OCI-LY7 (cell line): ENCODE measurements at regions not wholly inside any gene's neighbourhood (a gene's known extent, or its start where the extent isn't known, plus 50 kb on each side); places are given as distances from the start of the nearest gene placed in this dataset.

Experiments used
- BruUV-seq: library from RNA; stranded (reverse); fragments of 400-500 nt; replicated peaks from 2 replicates; lab custom pipeline; 2021; lab: Mats Ljungman, UMichigan
- CTCF ChIA-PET: fragments of 300-600 bp; sonication (Branson Sonifier 250); formaldehyde crosslinking; loops from one replicate; lab custom pipeline; 2022; ENCODE audit warnings: antibody characterized with exemption; ENCODE audit not compliant: unreplicated experiment; lab: Charles Lee
- POLR2A ChIA-PET: fragments of 300-600 bp; sonication (Branson Sonifier 250); formaldehyde crosslinking; loops from one replicate; lab custom pipeline; 2022; ENCODE audit warnings: antibody characterized with exemption; lab: Charles Lee
- DNase-seq: peaks from one replicate; pipeline ENCODE4 v3.0.0-alpha.2; 2015; ENCODE audit warnings: low spot score
- H2AFZ ChIP-seq: fragments of 200-600 bp; sonication (generic), shearing (Covaris generic); 2 replicates; pipeline ENCODE4 v1.6.1; 2014; ENCODE audit warnings: mild to moderate bottlenecking, antibody characterized with exemption, low read length, moderate library complexity
- H3K27ac ChIP-seq: fragments of 200-600 bp; sonication (generic); 2 replicates; pipeline ENCODE4 v1.5.1; 2014; ENCODE audit warnings: mixed run types, low read depth, mild to moderate bottlenecking, moderate library complexity, low read length, inconsistent platforms; ENCODE audit not compliant: poor library complexity, severe bottlenecking
- H3K36me3 ChIP-seq: fragments of 200-600 bp; sonication (generic); 2 replicates; pipeline ENCODE4 v1.6.1; 2014; ENCODE audit warnings: mild to moderate bottlenecking, antibody characterized with exemption, low read length, moderate library complexity, mixed read lengths; ENCODE audit not compliant: insufficient read depth
- H3K4me1 ChIP-seq: fragments of 200-600 bp; sonication (generic); 2 replicates; pipeline ENCODE4 v1.5.1; 2014; ENCODE audit warnings: mild to moderate bottlenecking, low read length; ENCODE audit not compliant: insufficient read depth, poor library complexity, severe bottlenecking
- H3K4me2 ChIP-seq: fragments of 200-600 bp; sonication (generic); 2 replicates; pipeline ENCODE4 v1.6.1; 2014; ENCODE audit warnings: mild to moderate bottlenecking, low read length
- H3K4me3 ChIP-seq: fragments of 200-600 bp; sonication (generic); 2 replicates; pipeline ENCODE4 v1.5.1; 2014; ENCODE audit warnings: mild to moderate bottlenecking, low read depth, low read length; ENCODE audit not compliant: poor library complexity, severe bottlenecking
- H3K79me2 ChIP-seq: fragments of 200-600 bp; sonication (generic); 2 replicates; pipeline ENCODE4 v1.6.1; 2016; ENCODE audit warnings: low read depth, mild to moderate bottlenecking, low read length, moderate library complexity, mixed read lengths; ENCODE audit not compliant: insufficient read depth
- H3K9me2 ChIP-seq: fragments of 200-600 bp; sonication (generic); 2 replicates; pipeline ENCODE4 v1.6.1; 2016; ENCODE audit warnings: mild to moderate bottlenecking, low read length, mixed read lengths; ENCODE audit not compliant: insufficient read depth
- H3K9me3 ChIP-seq: fragments of 200-600 bp; sonication (generic); 2 replicates; pipeline ENCODE4 v1.6.1; 2014; ENCODE audit warnings: mild to moderate bottlenecking, mixed run types, low read length, mixed read lengths
- H4K20me1 ChIP-seq: fragments of 200-600 bp; sonication (generic); 2 replicates; pipeline ENCODE4 v1.6.1; 2014; ENCODE audit warnings: mild to moderate bottlenecking, antibody characterized with exemption, low read length, moderate library complexity, mixed read lengths; ENCODE audit not compliant: insufficient read depth
- EZH2phosphoT487 ChIP-seq: fragments of 200-600 bp; sonication (generic); IDR thresholded peaks from 2 replicates; pipeline ENCODE4 v1.6.1; 2018; ENCODE audit warnings: low read depth, borderline replicate concordance, mild to moderate bottlenecking, mixed run types, antibody characterized with exemption, low read length, moderate library complexity, mixed read lengths
- intact Hi-C: fragments of 100-400 bp; cut with micrococcal nuclease; formaldehyde crosslinking; loops from one replicate; pipeline ENCODE4 v1.10.0; 2022; ENCODE audit not compliant: unreplicated experiment
- TF ChIP-seq, protein P1 (sequence below): fragments of 200-600 bp; sonication (generic); conservative IDR thresholded peaks from 2 replicates; pipeline ENCODE4 v1.5.1; 2014; ENCODE audit warnings: mild to moderate bottlenecking, antibody characterized with exemption, low read length, moderate library complexity, mixed read lengths

DNA sequence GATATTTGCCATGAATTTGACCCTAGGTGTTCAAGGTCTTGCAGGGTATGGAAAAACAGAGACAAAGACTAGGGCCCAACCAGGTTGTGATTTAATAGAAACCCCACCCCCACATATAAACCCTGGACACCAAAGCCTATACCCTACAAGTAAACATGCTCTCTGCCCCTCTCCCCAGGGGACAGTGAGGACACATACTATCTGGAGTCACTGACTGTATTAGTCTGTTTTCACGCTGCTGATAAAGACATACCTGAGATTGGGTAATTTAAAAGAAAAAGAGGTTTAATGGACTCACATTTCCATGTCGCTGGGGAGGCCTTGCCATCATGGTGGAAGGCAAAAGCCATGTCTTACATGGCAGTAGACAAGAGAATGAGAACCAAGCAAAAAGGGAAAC lies 88.3 kb downstream of the RAP2A start:
- Histone ChIP-seq H3K9me2 (no peaks in the 10 kb centered on the region), H3K4me1 (no peaks in the 10 kb centered on the region), H2AFZ (no peak overlapping the region), H4K20me1 (no peaks in the 10 kb centered on the region), H3K9me3 (no peaks in the 10 kb centered on the region), H3K36me3 (no peaks in the 10 kb centered on the region), H3K27ac (no peak overlapping the region), H3K4me3 (no peak overlapping the region), H3K4me2 (no peak overlapping the region), H3K79me2 (no peaks in the 10 kb centered on the region)
- no TSS peak for BruUV-seq
- TF ChIP-seq EZH2phosphoT487: no peak
- TF ChIP-seq, protein P1, sequence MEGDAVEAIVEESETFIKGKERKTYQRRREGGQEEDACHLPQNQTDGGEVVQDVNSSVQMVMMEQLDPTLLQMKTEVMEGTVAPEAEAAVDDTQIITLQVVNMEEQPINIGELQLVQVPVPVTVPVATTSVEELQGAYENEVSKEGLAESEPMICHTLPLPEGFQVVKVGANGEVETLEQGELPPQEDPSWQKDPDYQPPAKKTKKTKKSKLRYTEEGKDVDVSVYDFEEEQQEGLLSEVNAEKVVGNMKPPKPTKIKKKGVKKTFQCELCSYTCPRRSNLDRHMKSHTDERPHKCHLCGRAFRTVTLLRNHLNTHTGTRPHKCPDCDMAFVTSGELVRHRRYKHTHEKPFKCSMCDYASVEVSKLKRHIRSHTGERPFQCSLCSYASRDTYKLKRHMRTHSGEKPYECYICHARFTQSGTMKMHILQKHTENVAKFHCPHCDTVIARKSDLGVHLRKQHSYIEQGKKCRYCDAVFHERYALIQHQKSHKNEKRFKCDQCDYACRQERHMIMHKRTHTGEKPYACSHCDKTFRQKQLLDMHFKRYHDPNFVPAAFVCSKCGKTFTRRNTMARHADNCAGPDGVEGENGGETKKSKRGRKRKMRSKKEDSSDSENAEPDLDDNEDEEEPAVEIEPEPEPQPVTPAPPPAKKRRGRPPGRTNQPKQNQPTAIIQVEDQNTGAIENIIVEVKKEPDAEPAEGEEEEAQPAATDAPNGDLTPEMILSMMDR: no peak
- CTCF ChIA-PET: no interaction called here
- POLR2A ChIA-PET: no interaction called here
- intact Hi-C loops: no loop called here
- DNase-seq: no peak

DNA sequence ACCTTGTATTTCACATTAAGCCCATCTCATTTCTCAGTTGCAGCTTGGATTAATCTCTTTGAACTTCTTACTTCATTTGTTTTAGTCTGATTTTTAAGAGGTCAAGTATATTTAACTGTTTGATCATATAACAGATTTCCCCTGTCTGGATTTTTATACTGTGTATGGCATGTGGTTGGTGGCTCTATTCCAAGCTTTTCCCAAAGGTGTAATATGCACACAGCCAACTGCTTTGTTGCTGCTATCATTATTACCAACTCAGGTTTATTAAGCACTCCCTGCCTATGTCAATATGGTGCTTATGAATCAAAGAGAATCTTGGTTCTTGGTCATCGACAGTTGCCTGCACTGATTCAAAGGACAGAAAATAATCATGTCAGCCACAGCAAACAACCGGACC lies 92.6 kb downstream of the RAP2A start:
- TF ChIP-seq EZH2phosphoT487: no peak
- TF ChIP-seq, protein P1: no peak
- no peak overlapping the region for H3K4me3 ChIP-seq
- H2AFZ ChIP-seq: no peak overlapping the region
- no peak for DNase-seq
- POLR2A ChIA-PET: no interaction called here
- no TSS peak for BruUV-seq
- H3K9me3 ChIP-seq: no peaks in the 10 kb centered on the region
- CTCF ChIA-PET: no interaction called here
- H3K9me2 ChIP-seq: no peaks in the 10 kb centered on the region
- no peak overlapping the region for H3K4me2 ChIP-seq
- no peaks in the 10 kb centered on the region for H3K4me1 ChIP-seq
- H3K27ac ChIP-seq: no peak overlapping the region
- no peaks in the 10 kb centered on the region for H3K36me3 ChIP-seq
- H3K79me2 ChIP-seq: no peaks in the 10 kb centered on the region
- no peaks in the 10 kb centered on the region for H4K20me1 ChIP-seq
- intact Hi-C loops: no loop called here

DNA sequence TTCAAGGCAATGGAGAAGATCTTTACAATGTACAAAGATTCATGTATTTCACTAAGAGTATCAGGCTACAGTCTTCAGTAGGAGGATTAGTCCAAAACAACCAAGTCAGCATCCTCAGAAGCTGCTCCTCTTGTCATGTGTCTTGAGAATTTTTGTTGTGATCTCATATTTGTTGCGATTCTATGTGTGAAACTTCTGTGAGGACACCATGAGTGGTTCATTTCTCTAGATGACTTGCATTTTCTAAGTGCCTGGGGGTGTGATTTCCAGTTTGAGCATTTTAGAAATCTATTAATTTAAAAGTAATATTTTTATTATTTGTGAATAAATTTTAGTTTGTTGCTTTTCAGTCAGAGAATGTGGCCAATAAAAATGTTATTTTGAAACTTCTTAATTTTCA lies 94.5 kb downstream of the RAP2A start:
- no peak overlapping the region for H3K4me3 ChIP-seq
- CTCF ChIA-PET: no interaction called here

More for the DNA sequence above, 94.5 kb downstream of the RAP2A start:
- no peaks in the 10 kb centered on the region for H3K36me3 ChIP-seq
- no peaks in the 10 kb centered on the region for H3K4me1 ChIP-seq
- H2AFZ ChIP-seq: no peak overlapping the region
- H4K20me1 ChIP-seq: no peaks in the 10 kb centered on the region
- H3K79me2 ChIP-seq: no peaks in the 10 kb centered on the region
- BruUV-seq: no TSS peak
- TF ChIP-seq, protein P1: no peak
- TF ChIP-seq EZH2phosphoT487: no peak
- no peaks in the 10 kb centered on the region for H3K9me2 ChIP-seq
- intact Hi-C loops: no loop called here
- H3K4me2 ChIP-seq: no peak overlapping the region
- POLR2A ChIA-PET: no interaction called here
- DNase-seq: no peak
- H3K27ac ChIP-seq: no peak overlapping the region
- no peaks in the 10 kb centered on the region for H3K9me3 ChIP-seq
